SH-SY5Y (cell line): ENCODE measurements at regions not wholly inside any gene's neighbourhood (a gene's known extent, or its start where the extent isn't known, plus 50 kb on each side); places are given as distances from the start of the nearest gene placed in this dataset.

ENCODE experiments used
- GATA2 ChIP-seq: IDR thresholded peaks from 2 replicates; pipeline ENCODE4 v1.6.1; 2011; ENCODE audit warnings: mild to moderate bottlenecking, low read depth, low read length
- GATA3 ChIP-seq: IDR thresholded peaks from 2 replicates; pipeline ENCODE4 v1.6.1; 2011; ENCODE audit warnings: low read depth, mild to moderate bottlenecking, low read length, moderate library complexity

- TF ChIP-seq GATA3 (no peak), GATA2 (no peak)
Measured at GRCh38 chr2:65681503-65681902, 249.1 kb upstream of the SPRED2 start.
